OCI-LY7 (cell line): ENCODE measurements at regions not wholly inside any gene's neighbourhood (a gene's known extent, or its start where the extent isn't known, plus 50 kb on each side); places are given as distances from the start of the nearest gene placed in this dataset.

ENCODE experiments used
- CTCF ChIP-seq: fragments of 200-600 bp; sonication (generic); conservative IDR thresholded peaks from 2 replicates; pipeline ENCODE4 v1.5.1; 2014; ENCODE audit warnings: mild to moderate bottlenecking, antibody characterized with exemption, low read length, moderate library complexity, mixed read lengths
- EZH2phosphoT487 ChIP-seq: fragments of 200-600 bp; sonication (generic); IDR thresholded peaks from 2 replicates; pipeline ENCODE4 v1.6.1; 2018; ENCODE audit warnings: low read depth, borderline replicate concordance, mild to moderate bottlenecking, mixed run types, antibody characterized with exemption, low read length, moderate library complexity, mixed read lengths

GRCh38 chr2:164389411-164389810 lies 231.9 kb downstream of the GRB14 start:
- TF ChIP-seq CTCF (no peak), EZH2phosphoT487 (no peak)
